ENCODE measurements at regions not wholly inside any gene's neighbourhood (a gene's known extent, or its start where the extent isn't known, plus 50 kb on each side); places are given as distances from the start of the nearest gene placed in this dataset.

DNA sequence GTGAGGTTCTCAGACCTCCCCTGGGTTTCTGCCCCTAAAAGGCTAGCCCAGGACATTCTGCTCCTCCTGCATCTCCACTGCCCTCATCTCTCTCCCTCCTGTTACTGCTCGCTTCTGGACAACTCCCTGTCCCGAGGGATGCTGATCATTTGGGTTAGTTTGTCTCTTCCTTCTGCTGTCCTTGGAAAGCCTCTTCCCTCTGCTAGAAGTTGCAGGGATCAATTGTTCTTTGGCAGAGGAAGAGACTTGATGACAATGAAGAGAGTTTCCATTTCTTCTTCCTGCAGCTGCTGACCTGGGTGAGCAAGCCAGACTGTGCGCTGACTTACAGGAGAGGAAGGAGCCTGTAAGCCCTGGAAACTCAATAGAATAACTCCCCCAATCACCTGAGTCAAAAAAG is 68.9 kb downstream of the RDH14 start:
- TF ChIP-seq, protein P1, sequence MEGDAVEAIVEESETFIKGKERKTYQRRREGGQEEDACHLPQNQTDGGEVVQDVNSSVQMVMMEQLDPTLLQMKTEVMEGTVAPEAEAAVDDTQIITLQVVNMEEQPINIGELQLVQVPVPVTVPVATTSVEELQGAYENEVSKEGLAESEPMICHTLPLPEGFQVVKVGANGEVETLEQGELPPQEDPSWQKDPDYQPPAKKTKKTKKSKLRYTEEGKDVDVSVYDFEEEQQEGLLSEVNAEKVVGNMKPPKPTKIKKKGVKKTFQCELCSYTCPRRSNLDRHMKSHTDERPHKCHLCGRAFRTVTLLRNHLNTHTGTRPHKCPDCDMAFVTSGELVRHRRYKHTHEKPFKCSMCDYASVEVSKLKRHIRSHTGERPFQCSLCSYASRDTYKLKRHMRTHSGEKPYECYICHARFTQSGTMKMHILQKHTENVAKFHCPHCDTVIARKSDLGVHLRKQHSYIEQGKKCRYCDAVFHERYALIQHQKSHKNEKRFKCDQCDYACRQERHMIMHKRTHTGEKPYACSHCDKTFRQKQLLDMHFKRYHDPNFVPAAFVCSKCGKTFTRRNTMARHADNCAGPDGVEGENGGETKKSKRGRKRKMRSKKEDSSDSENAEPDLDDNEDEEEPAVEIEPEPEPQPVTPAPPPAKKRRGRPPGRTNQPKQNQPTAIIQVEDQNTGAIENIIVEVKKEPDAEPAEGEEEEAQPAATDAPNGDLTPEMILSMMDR (conservative IDR thresholded peaks at IDR 0.05 in 1 of 2, IDR thresholded peaks at IDR 0.05 in 1 of 2; ENCODE audit: low read depth in 1 of 2, low read length in 2 of 2): no peak
- TF ChIP-seq EZH2 (IDR thresholded peaks at IDR 0.05; ENCODE audit: low read length, missing control alignments): no peak
- Histone ChIP-seq H3K27me3 (ENCODE audit: control insufficient read depth, insufficient read depth, low read length) (no peaks in the 10 kb centered on the region), H3K4me3 (replicated peaks in 1 of 4; ENCODE audit: control extremely low read depth in 1 of 4, insufficient read depth in 1 of 4, low read depth in 3 of 4, low read length in 4 of 4) (no peak overlapping the region), H3K79me2 (ENCODE audit: control insufficient read depth, insufficient read depth, low read length) (no peaks in the 10 kb centered on the region), H3K9ac (ENCODE audit: insufficient read depth, low read length) (no peak overlapping the region), H3K27ac (ENCODE audit: insufficient read depth, low read length) (no peak overlapping the region), H3K4me1 (ENCODE audit: control insufficient read depth, extremely low read depth, insufficient read depth, low read length) (no peaks in the 10 kb centered on the region), H3K36me3 (ENCODE audit: control insufficient read depth, insufficient read depth, low read length) (no peaks in the 10 kb centered on the region), H4K20me1 (ENCODE audit: control insufficient read depth, extremely low read depth, insufficient read depth, low read length) (no peaks in the 10 kb centered on the region), H3K9me3 (ENCODE audit: control insufficient read depth, insufficient read depth, low read depth, low read length) (no peaks in the 10 kb centered on the region), H2AFZ (ENCODE audit: low read length) (no peak overlapping the region), H3K4me2 (ENCODE audit: extremely low read depth, insufficient read depth, low read length) (no peak overlapping the region)
- DNase-seq (ENCODE audit: low read depth in 2 of 2): no peak

DNA sequence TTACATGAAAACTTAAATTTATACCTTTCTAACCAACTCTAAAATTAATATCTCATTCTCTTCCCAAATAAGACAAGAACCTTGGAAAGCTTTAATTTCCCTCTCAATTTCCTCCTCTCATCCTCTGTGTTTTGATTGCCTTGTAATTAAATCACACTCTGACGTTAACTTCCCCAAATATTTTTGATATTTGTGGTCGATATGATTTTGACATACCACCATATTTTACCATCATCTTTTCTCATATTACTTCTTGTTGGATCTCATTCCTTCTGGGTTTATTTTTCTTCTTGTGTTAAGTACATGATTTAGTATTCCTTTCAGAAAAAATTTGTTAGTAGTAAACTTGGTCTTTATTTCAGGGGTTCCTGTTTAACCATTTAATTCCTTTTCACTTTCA is 69.6 kb downstream of the RDH14 start:
- H3K36me3 ChIP-seq (ENCODE audit: control insufficient read depth, insufficient read depth, low read length): no peaks in the 10 kb centered on the region
- H4K20me1 ChIP-seq (ENCODE audit: control insufficient read depth, extremely low read depth, insufficient read depth, low read length): no peaks in the 10 kb centered on the region
- H3K4me3 ChIP-seq (replicated peaks in 1 of 4; ENCODE audit: control extremely low read depth in 1 of 4, insufficient read depth in 1 of 4, low read depth in 3 of 4, low read length in 4 of 4): no peak overlapping the region
- DNase-seq (ENCODE audit: low read depth in 2 of 2): no peak
- TF ChIP-seq EZH2 (IDR thresholded peaks at IDR 0.05; ENCODE audit: low read length, missing control alignments): no peak
- TF ChIP-seq, protein P1 (conservative IDR thresholded peaks at IDR 0.05 in 1 of 2, IDR thresholded peaks at IDR 0.05 in 1 of 2; ENCODE audit: low read depth in 1 of 2, low read length in 2 of 2): no peak
- no peak overlapping the region for H3K4me2 ChIP-seq (ENCODE audit: extremely low read depth, insufficient read depth, low read length)
- H3K4me1 ChIP-seq (ENCODE audit: control insufficient read depth, extremely low read depth, insufficient read depth, low read length): no peaks in the 10 kb centered on the region
- no peak overlapping the region for H3K27ac ChIP-seq (ENCODE audit: insufficient read depth, low read length)
- no peak overlapping the region for H2AFZ ChIP-seq (ENCODE audit: low read length)
- H3K27me3 ChIP-seq (ENCODE audit: control insufficient read depth, insufficient read depth, low read length): no peaks in the 10 kb centered on the region
- no peaks in the 10 kb centered on the region for H3K79me2 ChIP-seq (ENCODE audit: control insufficient read depth, insufficient read depth, low read length)
- no peaks in the 10 kb centered on the region for H3K9me3 ChIP-seq (ENCODE audit: control insufficient read depth, insufficient read depth, low read depth, low read length)
- no peak overlapping the region for H3K9ac ChIP-seq (ENCODE audit: insufficient read depth, low read length)

DNA sequence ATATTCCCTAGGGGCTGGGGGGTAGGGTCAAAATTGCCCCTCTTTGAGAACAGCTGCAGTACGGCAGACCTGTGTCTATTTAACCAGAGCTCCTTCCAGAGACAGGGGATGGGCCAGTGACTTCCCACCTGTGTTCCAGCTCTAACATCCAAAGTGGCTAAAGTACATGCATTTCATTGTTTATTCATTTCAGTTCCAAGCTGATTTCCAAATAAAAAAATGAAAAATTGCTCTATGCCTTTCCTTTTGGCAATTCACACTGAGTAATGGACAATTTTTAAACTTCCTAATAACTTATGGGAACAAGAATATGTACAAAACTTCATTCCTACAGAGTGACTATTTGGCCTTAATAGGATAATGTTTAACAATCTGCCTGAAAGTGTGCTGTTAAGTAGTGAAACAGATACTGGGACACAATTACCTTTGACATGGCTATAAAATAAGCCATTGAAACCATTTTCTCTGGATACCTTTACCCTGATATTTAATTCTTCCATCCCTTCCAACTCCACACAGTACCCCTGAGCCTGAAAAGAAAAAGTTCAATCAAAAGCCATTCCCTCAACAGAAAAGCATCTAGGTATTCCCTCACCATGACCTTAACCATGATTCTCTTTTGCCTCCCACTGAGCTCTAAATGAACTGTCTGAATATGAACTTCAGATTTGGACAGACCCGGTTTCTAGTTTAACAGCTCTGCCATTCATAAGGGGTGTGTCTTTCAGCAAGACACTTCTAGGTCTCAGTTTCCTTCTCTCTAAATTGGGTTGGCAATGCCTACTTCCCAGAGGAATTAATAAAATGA is 73.1 kb downstream of the RDH14 start:
- Histone ChIP-seq H3K79me2 (ENCODE audit: control insufficient read depth, insufficient read depth, low read length) (no peaks in the 10 kb centered on the region), H4K20me1 (ENCODE audit: control insufficient read depth, extremely low read depth, insufficient read depth, low read length) (no peaks in the 10 kb centered on the region), H3K4me1 (ENCODE audit: control insufficient read depth, extremely low read depth, insufficient read depth, low read length) (no peaks in the 10 kb centered on the region), H2AFZ (ENCODE audit: low read length) (no peak overlapping the region), H3K9ac (ENCODE audit: insufficient read depth, low read length) (no peak overlapping the region), H3K27ac (ENCODE audit: insufficient read depth, low read length) (no peak overlapping the region), H3K27me3 (ENCODE audit: control insufficient read depth, insufficient read depth, low read length) (no peaks in the 10 kb centered on the region), H3K9me3 (ENCODE audit: control insufficient read depth, insufficient read depth, low read depth, low read length) (no peaks in the 10 kb centered on the region), H3K4me2 (ENCODE audit: extremely low read depth, insufficient read depth, low read length) (no peak overlapping the region), H3K36me3 (ENCODE audit: control insufficient read depth, insufficient read depth, low read length) (no peaks in the 10 kb centered on the region), H3K4me3 (replicated peaks in 1 of 4; ENCODE audit: control extremely low read depth in 1 of 4, insufficient read depth in 1 of 4, low read depth in 3 of 4, low read length in 4 of 4) (no peak overlapping the region)
- no peak for DNase-seq (ENCODE audit: low read depth in 2 of 2)
- TF ChIP-seq, protein P1 (conservative IDR thresholded peaks at IDR 0.05 in 1 of 2, IDR thresholded peaks at IDR 0.05 in 1 of 2; ENCODE audit: low read depth in 1 of 2, low read length in 2 of 2): no peak

Measured in fibroblast of lung (primary cell).